EH (cell line): ENCODE measurements at regions not wholly inside any gene's neighbourhood (a gene's known extent, or its start where the extent isn't known, plus 50 kb on each side); places are given as distances from the start of the nearest gene placed in this dataset.
"Not testable (repeated sequence)": the region's sequence is repeated elsewhere in the genome, so short reads cannot be mapped to it uniquely, and the experiment has no call there.

Experiments used
- DNase-seq: peaks from one replicate; pipeline ENCODE4 v3.0.0-alpha.2; 2015; ENCODE audit warnings: low read depth

GRCh38 chr2:16034151-16034974 lies 94.0 kb downstream of the MYCN start:
- DNase-seq = no peak

GRCh38 chr2:16033032-16033293 lies 92.6 kb downstream of the MYCN start:
- DNase-seq = no peak

- DNase-seq = no peak
Measured at GRCh38 chr2:16032282-16033031, 92.1 kb downstream of the MYCN start.

- DNase-seq = no peak
Measured at GRCh38 chr2:16031848-16032159, 91.5 kb downstream of the MYCN start.

GRCh38 chr2:16031058-16031847 lies 90.9 kb downstream of the MYCN start:
- DNase-seq = no peak

GRCh38 chr2:16030206-16031057 lies 90.1 kb downstream of the MYCN start:
- DNase-seq = no peak

- DNase-seq = no peak
Measured at GRCh38 chr2:16028644-16029043, 88.3 kb downstream of the MYCN start.

GRCh38 chr2:16026816-16027501 lies 86.6 kb downstream of the MYCN start:
- no peak for DNase-seq

- DNase-seq = no peak
Measured at GRCh38 chr2:16025876-16026640, 85.7 kb downstream of the MYCN start.

GRCh38 chr2:16025211-16025875 lies 85.0 kb downstream of the MYCN start:
- DNase-seq = no peak

GRCh38 chr2:16024628-16025027 lies 84.3 kb downstream of the MYCN start:
- not testable (repeated sequence) for DNase-seq

- no peak for DNase-seq
Measured at GRCh38 chr2:16023506-16024360, 83.4 kb downstream of the MYCN start.

- no peak for DNase-seq
Measured at GRCh38 chr2:16022548-16023240, 82.3 kb downstream of the MYCN start.

GRCh38 chr2:16021611-16022363 lies 81.4 kb downstream of the MYCN start:
- DNase-seq = no peak

GRCh38 chr2:16020389-16021008 lies 80.1 kb downstream of the MYCN start:
- DNase-seq = no peak

- DNase-seq = no peak
Measured at GRCh38 chr2:16019617-16020351, 79.4 kb downstream of the MYCN start.

GRCh38 chr2:16019060-16019480 lies 78.7 kb downstream of the MYCN start:
- no peak for DNase-seq
